ENCODE measurements at regions not wholly inside any gene's neighbourhood (a gene's known extent, or its start where the extent isn't known, plus 50 kb on each side); places are given as distances from the start of the nearest gene placed in this dataset.
"Not testable (repeated sequence)": the region's sequence is repeated elsewhere in the genome, so short reads cannot be mapped to it uniquely, and the experiment has no call there.

GRCh38 chr14:37669242-37669641 lies 73.8 kb downstream of the TTC6 start:
- H3K27me3 Mint-ChIP-seq (ENCODE audit: insufficient read depth, unreplicated experiment), result no peaks in the 10 kb centered on the region
- DNase-seq (ENCODE audit: unreplicated experiment), result no peak
- H3K9me3 Mint-ChIP-seq (ENCODE audit: unreplicated experiment), result no peaks in the 10 kb centered on the region
- H3K4me3 Mint-ChIP-seq (ENCODE audit: unreplicated experiment), result no peak overlapping the region
- H3K36me3 Mint-ChIP-seq (ENCODE audit: insufficient read depth, unreplicated experiment), result no peaks in the 10 kb centered on the region
- ChIA-PET POLR2A (no interaction called here), CTCF (no interaction called here)
- H3K27ac Mint-ChIP-seq (ENCODE audit: low read depth, unreplicated experiment), result no peak overlapping the region
- H3K4me1 Mint-ChIP-seq (ENCODE audit: insufficient read depth, unreplicated experiment), result peaks cover 10% of the 10 kb centered on the region
- intact Hi-C loops (cut with micrococcal nuclease), result no loop called here
- TF ChIP-seq CTCF (IDR thresholded peaks at IDR 0.05; ENCODE audit: unreplicated experiment), result no peak
- no TSS peak for BruUV-seq (replicated peaks)

- ChIA-PET POLR2A (interaction anchor here (0.7 kb wide), 1 partner anchor 18 kb away, joined by 3 read pairs; no protein-coding TSS in a partner anchor), CTCF (interaction anchor here (0.5 kb wide), 1 partner anchor 51 kb away, joined by 3 read pairs; no protein-coding TSS in a partner anchor)
- Mint-ChIP-seq H3K36me3 (ENCODE audit: insufficient read depth, unreplicated experiment) (no peaks in the 10 kb centered on the region), H3K27ac (ENCODE audit: low read depth, unreplicated experiment) (no peak overlapping the region), H3K27me3 (ENCODE audit: insufficient read depth, unreplicated experiment) (no peaks in the 10 kb centered on the region), H3K4me3 (ENCODE audit: unreplicated experiment) (no peak overlapping the region), H3K4me1 (ENCODE audit: insufficient read depth, unreplicated experiment) (peaks cover 10% of the 10 kb centered on the region), H3K9me3 (ENCODE audit: unreplicated experiment) (no peaks in the 10 kb centered on the region)
- no TSS peak for BruUV-seq (replicated peaks)
- intact Hi-C loops (cut with micrococcal nuclease), result no loop called here
- TF ChIP-seq CTCF (IDR thresholded peaks at IDR 0.05; ENCODE audit: unreplicated experiment), result no peak
- no peak for DNase-seq (ENCODE audit: unreplicated experiment)
These were observed 78.0 kb downstream of the TTC6 start for GRCh38 chr14:37673439-37673838.

GRCh38 chr14:37678916-37679315 lies 83.5 kb downstream of the TTC6 start:
- ChIA-PET CTCF (interaction anchor here (0.7 to 1.3 kb wide), 2 partner anchors 196 to 529 kb away, joined by 3 to 5 read pairs; no protein-coding TSS in a partner anchor), POLR2A (no interaction called here)
- Mint-ChIP-seq H3K4me1 (ENCODE audit: insufficient read depth, unreplicated experiment) (no peaks in the 10 kb centered on the region), H3K36me3 (ENCODE audit: insufficient read depth, unreplicated experiment) (no peaks in the 10 kb centered on the region), H3K27me3 (ENCODE audit: insufficient read depth, unreplicated experiment) (no peaks in the 10 kb centered on the region), H3K9me3 (ENCODE audit: unreplicated experiment) (no peaks in the 10 kb centered on the region), H3K27ac (ENCODE audit: low read depth, unreplicated experiment) (peak overlapping the region; percentile 27), H3K4me3 (ENCODE audit: unreplicated experiment) (no peak overlapping the region)
- DNase-seq (ENCODE audit: unreplicated experiment), result peak; percentile 39
- TF ChIP-seq CTCF (IDR thresholded peaks at IDR 0.05; ENCODE audit: unreplicated experiment), result no peak
- no TSS peak for BruUV-seq (replicated peaks)
- intact Hi-C loops (cut with micrococcal nuclease), result no loop called here

- Mint-ChIP-seq H3K36me3 (ENCODE audit: insufficient read depth, unreplicated experiment) (no peaks in the 10 kb centered on the region), H3K27ac (ENCODE audit: low read depth, unreplicated experiment) (no peak overlapping the region), H3K4me1 (ENCODE audit: insufficient read depth, unreplicated experiment) (no peaks in the 10 kb centered on the region), H3K9me3 (ENCODE audit: unreplicated experiment) (no peaks in the 10 kb centered on the region), H3K4me3 (ENCODE audit: unreplicated experiment) (no peak overlapping the region), H3K27me3 (ENCODE audit: insufficient read depth, unreplicated experiment) (no peaks in the 10 kb centered on the region)
- POLR2A ChIA-PET, result no interaction called here
- intact Hi-C loops (cut with micrococcal nuclease), result no loop called here
- DNase-seq (ENCODE audit: unreplicated experiment), result no peak
- TF ChIP-seq CTCF (IDR thresholded peaks at IDR 0.05; ENCODE audit: unreplicated experiment), result no peak
- no TSS peak for BruUV-seq (replicated peaks)
- CTCF ChIA-PET, result no interaction called here
These were observed 86.1 kb downstream of the TTC6 start for GRCh38 chr14:37681486-37681885.

- DNase-seq (ENCODE audit: unreplicated experiment); H3K4me1 Mint-ChIP-seq (ENCODE audit: insufficient read depth, unreplicated experiment); POLR2A ChIA-PET; BruUV-seq (replicated peaks); H3K36me3 Mint-ChIP-seq (ENCODE audit: insufficient read depth, unreplicated experiment); H3K4me3 Mint-ChIP-seq (ENCODE audit: unreplicated experiment); intact Hi-C loops (cut with micrococcal nuclease); H3K27me3 Mint-ChIP-seq (ENCODE audit: insufficient read depth, unreplicated experiment); H3K27ac Mint-ChIP-seq (ENCODE audit: low read depth, unreplicated experiment): not testable (repeated sequence)
- CTCF ChIA-PET, result interaction anchor here (0.6 to 1.3 kb wide), 2 partner anchors 13 to 1079 kb away, joined by 3 read pairs; no protein-coding TSS in a partner anchor
- peaks cover 10% of the 10 kb centered on the region for H3K9me3 Mint-ChIP-seq (ENCODE audit: unreplicated experiment)
These were observed 97.3 kb downstream of the TTC6 start for GRCh38 chr14:37692680-37693079.

- intact Hi-C loops (cut with micrococcal nuclease); H3K36me3 Mint-ChIP-seq (ENCODE audit: insufficient read depth, unreplicated experiment); CTCF ChIA-PET; BruUV-seq (replicated peaks); H3K27me3 Mint-ChIP-seq (ENCODE audit: insufficient read depth, unreplicated experiment); DNase-seq (ENCODE audit: unreplicated experiment); POLR2A ChIA-PET; H3K4me1 Mint-ChIP-seq (ENCODE audit: insufficient read depth, unreplicated experiment); H3K4me3 Mint-ChIP-seq (ENCODE audit: unreplicated experiment); H3K27ac Mint-ChIP-seq (ENCODE audit: low read depth, unreplicated experiment): not testable (repeated sequence)
- peaks cover 10% of the 10 kb centered on the region for H3K9me3 Mint-ChIP-seq (ENCODE audit: unreplicated experiment)
These were observed 98.0 kb downstream of the TTC6 start for GRCh38 chr14:37693420-37693819.
